ENCODE measurements at regions not wholly inside any gene's neighbourhood (a gene's known extent, or its start where the extent isn't known, plus 50 kb on each side); places are given as distances from the start of the nearest gene placed in this dataset.

- DNase-seq, result no peak
Measured at GRCh38 chr5:158082696-158083287, 223.8 kb upstream of the CLINT1 start.

- no peak for DNase-seq
Measured at GRCh38 chr5:158080112-158080511, 221.2 kb upstream of the CLINT1 start.

DNA sequence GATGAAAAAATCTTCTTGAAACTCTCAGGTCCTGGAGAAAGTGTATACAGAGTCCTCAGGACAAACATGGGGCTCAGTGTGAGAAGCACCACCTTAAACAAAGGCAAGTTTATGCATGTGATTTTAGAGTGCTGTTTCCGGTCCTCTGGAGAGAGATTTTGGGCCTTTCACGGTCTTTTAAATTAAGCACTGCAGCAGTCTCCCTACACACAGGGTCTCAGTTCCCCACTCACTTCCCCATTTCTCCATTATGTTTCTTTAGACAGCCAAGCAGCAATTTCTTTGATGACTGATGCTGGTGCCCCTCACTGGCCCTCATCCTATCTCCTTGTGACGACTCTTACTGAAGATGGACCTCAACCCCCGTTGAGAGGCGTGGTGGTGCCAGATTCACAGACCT lies 220.2 kb upstream of the CLINT1 start:
- no peak for DNase-seq

DNA sequence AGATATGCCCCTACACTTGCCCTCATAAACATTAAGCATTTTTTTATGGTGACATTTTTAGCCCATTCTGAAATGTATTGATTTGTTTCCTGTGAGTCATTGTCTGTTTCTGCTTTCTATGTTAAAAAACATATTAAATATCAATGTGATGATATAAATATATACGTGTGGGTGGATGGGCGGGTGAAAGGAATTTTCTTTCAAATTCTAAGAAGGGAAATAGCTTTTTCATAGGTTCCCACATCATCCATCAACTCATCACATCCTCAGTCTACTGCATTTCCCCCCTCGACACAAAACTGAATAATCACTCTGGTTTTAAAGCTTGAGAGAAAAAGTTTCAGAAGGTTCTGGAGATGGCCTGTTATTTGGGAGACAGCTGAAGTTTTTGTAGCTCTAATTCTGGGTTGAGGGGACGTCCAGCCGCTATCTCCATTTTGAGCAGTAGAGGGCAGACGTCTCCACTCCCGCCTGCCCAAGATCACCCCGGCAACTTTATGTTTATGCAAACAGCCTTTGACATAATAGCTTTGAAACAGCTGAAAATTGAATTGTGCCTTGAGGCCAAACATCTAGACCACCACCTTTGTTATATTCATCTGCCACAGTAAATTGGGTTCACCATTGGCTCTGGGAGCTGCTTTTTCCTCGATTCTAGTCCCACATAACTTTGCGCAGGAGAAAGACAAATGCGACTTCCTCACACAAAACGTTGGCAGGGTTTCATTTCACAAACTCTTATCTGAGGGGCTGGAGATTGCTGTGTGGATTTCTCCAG lies 216.2 kb upstream of the CLINT1 start:
- DNase-seq, result peak; percentile 66

DNA sequence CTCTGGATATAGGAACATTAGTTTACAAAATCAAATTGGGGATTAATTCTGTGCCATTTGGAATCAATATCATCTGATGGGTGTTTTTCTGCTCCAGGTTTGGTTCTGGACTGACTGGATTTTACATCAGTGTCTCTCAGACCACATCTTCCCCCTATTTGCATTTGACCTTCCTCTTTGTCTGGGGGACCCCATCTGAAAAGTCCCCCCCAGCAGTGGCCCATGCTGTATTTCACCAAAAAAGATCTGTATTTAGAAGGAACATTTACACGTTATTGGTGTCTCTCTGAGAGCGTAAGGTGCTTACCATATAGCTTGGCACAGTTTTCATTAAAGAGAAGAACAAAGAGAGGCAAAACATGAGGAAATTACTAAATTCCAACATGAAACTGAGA lies 215.6 kb upstream of the CLINT1 start:
- DNase-seq, result no peak

GRCh38 chr5:158070859-158071258 lies 211.9 kb upstream of the CLINT1 start:
- DNase-seq, result no peak

DNA sequence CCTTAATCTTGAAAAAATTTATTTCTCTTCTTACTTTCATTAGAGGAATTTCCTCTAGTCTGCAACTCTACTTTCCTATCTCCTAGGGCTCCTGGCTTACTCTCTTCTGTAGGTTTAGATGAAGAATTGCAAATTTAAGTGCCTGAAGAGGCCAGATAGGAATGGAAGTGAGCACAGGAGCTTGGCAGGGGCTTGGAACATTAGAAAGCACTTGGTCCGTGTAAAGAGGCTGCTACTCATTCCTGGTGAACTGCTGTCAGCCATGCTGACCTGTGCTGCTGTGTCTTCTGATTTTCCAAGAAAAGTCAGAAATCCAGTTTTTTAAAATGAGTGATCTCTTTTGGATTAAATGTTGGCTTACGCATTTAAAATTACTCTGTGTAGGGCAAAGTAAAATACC lies 210.9 kb upstream of the CLINT1 start:
- DNase-seq, result no peak

DNA sequence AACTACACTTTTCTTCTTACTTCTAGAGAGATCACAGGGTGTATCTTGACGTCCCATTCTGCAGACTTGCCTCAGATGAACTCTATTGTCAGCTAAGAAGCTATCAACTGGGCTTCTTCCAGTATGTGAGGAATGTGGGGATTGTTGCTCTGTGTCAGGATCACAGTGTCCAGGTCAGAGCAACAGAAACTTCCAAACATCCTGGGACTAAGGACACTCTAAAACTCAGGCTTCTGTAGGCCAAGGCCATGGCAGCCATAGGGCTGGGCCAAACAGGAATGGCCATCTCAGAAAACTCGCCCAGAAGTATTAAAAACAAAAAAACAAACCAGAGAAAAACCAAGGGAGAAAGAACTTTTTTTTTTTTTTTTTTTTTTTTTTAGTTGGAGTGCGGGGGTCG lies 210.0 kb upstream of the CLINT1 start:
- no peak for DNase-seq

DNA sequence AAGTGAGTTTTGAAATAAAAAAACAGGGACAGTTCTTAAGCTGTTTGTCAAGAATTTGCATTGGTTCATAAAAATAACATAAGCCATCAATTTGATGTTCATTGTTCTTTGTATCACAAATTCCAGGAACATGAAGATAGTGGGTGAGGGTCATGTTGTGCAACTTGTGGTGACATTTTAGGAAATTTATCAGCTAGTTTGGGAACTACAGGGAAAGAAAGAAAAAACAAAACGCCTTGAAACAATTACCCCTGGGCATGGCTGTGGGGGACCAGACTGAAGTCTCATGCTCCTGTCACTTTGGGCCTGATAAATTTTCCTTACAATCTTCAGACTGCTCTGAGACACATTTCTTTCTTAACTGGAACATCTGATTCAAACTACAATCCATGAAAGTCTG lies 207.1 kb upstream of the CLINT1 start:
- DNase-seq, result no peak

DNA sequence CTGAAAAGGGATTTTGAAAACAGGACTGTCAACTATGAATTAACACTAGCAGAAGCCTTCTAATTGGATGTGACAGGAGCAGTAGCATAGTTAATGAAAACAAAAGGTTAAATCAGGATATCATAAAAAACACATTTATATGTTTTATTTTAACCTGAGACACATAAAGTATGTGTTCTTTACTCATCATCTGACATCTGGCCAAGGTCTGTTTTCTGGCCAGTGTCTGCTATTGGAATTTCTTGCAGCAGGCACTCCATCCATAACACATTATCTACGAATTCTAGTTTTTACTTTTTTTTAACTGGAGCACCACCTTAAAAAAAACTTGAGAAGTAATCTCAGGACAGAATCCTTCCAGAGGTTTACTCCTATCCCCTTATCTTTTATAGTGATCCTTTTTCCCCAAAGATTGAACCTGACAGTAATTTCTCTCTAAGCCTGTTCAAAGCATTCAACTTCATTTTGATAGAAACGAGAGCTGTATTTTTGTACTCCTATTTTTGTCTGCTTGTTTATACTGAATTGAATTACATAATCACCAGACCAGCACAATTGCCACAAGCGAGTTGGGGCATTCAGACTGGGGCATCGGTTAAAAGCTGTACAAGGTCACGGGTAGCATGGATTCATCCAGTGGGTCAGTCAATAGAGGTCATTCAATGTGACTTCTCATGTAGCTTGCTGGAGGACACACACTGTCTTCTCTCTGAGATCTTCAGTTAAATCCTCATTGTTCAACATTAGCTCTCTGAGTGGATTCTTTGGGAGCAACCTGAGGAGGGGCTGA lies 205.6 kb upstream of the CLINT1 start:
- no peak for DNase-seq

- DNase-seq, result no peak
Measured at GRCh38 chr5:158063052-158063451, 204.1 kb upstream of the CLINT1 start.

DNA sequence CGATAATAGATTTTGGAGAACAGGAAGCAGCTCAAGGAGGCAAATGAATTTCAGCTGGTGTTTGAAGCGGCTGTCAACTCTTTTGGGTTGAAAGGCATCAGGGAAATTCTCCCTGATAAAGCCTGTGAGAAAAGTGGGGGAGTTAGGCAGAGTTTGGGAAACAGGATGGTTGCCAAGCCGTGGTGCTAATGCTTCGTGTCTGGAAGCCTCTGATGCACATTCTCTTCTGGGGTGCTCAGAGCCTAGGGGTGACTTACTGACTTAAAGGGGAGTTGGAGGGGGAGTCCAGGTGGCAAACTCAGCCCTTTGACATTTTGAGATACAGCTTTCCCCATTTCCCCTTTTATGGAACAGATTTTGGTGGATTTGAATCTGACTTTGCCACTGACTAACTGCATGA lies 202.5 kb upstream of the CLINT1 start:
- DNase-seq, result no peak

- no peak for DNase-seq
Measured at GRCh38 chr5:158060212-158060611, 201.3 kb upstream of the CLINT1 start.

DNA sequence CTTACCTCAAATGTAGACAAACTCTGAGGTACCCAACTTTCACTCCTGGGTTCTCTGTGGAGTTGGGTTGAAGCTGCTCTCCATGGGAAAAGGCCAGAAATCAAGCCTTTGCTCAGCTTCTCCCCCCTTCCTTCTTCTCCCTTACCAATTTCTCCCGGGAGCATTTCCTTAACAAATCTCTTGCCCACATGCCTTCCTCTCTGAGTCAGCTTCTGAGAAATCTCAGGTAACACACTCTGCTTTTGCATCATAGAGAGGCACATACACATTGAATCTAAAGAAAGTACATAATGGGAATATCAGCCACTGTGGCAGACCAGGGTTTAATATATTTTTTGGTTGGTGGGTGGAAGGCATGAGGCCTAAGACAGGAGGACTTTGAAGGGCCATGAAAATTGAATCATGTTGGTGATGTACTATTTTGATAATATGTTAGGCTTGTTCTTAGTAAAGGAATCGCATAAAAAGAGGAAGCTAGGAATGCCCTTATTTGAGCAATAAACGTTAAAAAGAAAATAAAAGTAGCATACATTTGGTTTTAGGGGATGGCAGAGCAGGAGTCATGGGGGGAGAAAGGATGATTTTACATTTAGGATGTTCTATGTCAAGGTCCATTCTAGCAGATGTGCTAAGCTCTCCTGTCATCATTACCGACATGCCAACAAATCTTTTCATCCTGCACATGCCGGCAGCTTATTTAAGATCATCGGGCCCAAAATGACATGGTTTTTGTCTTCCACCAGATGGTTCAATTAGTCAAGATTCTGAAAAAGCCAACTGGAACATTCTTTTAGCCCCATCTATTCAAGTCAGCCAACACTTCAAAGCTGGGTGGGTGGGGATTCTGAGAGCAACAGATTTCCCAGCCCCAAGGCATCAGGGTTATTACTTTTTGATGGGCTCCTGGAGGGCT lies 199.5 kb upstream of the CLINT1 start:
- no peak for DNase-seq

DNA sequence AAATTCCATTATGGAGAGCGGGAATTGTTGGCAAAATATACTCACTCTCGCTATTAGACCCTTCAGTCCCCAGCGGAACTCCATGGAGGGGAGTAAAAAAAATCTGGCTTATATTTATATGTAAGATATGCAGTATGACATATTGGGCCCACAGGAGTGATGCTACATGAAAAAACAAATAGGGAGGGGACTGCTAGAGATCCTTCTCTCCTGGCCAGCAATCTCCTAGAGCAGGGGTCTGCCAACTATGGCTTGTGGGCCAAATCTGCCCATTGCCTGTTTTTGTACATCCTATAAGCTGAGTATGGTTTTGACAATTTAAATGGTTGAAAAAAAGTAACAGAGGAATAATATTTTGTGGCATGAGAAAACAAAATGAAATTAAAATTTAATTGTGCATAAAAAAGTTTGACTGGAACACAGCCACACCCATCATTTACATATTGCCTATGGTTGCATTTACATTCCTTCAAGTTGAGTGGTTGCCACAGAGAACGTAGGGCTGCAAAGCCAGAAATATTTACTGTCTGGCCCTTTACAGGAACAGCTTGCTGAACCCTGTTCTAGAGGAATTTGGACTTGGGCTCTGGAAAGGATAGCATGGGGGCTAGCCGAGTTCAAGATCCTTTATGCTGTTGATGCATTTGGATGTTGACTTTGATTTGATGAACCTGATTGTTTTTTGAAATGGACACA lies 197.3 kb upstream of the CLINT1 start:
- no peak for DNase-seq

DNA sequence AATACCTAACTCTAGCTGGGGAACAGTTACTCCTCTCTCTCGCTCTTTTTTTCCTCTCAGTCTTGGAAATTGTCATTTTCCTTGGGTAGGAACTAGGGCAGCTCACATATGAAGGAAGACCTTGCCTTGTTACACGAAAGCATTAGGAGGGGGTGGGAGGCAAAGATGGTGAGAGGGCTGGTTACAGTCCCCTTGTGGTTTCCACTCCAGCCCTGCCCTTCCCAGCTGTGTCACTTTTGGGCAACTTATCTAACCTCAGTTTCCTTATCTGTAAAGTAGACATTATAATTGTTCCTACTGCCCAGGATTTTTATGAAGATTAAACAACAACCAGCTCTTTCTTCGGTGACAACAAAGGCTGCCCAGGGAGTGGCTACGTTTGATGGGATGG lies 196.2 kb upstream of the CLINT1 start:
- DNase-seq, result no peak

GRCh38 chr5:158054223-158055110 lies 195.5 kb upstream of the CLINT1 start:
- peak; percentile 61 for DNase-seq

DNA sequence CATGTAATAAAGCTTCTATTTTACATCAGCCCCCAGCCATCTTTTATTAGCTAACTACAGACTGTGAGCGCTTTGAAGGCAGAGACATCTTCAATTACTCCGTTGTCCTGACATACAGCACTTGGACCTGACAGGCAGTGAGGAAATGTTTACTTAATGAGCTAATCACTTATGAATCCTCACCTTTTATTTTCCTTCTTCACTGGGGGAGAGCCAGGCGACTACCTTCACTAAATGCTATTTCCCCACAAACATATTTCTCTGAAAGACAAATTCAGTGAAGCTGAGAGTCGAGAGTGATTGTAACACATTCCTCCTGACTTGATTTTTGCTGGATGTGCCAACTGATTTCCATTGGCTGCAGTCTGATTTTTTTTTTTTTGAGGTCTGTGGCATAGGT lies 192.1 kb upstream of the CLINT1 start:
- peak; percentile 96 for DNase-seq

GRCh38 chr5:158050421-158050820 lies 191.5 kb upstream of the CLINT1 start:
- DNase-seq, result peak; percentile 76

DNA sequence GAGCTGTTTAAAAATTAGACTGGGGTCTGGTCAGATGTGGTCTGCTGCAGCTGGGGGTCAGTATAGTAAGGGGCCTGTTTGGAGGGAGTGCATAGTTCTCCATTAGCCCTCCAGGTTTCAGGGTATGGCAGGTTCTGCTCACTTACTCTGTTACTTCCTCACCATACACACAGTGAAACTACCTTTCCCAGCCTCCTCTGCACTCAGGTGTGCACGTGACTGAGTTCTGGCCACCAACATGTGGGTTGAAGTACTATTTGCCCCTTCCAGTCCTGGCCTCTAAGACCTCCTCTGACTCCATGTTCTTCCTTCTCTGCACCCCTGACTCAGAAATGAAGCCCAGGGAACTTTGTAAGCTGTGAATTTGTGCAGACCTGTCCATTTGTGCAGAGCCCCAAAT lies 190.5 kb upstream of the CLINT1 start:
- no peak for DNase-seq

- DNase-seq, result no peak
Measured at GRCh38 chr5:158045696-158046095, 186.8 kb upstream of the CLINT1 start.

All from kidney glomerular epithelial cell (primary cell).